SKM-1 treated with dmso at 0.1 percent for 144 hours (cell line): ENCODE measurements at regions not wholly inside any gene's neighbourhood (a gene's known extent, or its start where the extent isn't known, plus 50 kb on each side); places are given as distances from the start of the nearest gene placed in this dataset.

Experiments used
- DNase-seq: peaks from one replicate; lab custom pipeline; 2025; ENCODE audit not compliant: unreplicated experiment; lab: John Stamatoyannopoulos, UW

DNA sequence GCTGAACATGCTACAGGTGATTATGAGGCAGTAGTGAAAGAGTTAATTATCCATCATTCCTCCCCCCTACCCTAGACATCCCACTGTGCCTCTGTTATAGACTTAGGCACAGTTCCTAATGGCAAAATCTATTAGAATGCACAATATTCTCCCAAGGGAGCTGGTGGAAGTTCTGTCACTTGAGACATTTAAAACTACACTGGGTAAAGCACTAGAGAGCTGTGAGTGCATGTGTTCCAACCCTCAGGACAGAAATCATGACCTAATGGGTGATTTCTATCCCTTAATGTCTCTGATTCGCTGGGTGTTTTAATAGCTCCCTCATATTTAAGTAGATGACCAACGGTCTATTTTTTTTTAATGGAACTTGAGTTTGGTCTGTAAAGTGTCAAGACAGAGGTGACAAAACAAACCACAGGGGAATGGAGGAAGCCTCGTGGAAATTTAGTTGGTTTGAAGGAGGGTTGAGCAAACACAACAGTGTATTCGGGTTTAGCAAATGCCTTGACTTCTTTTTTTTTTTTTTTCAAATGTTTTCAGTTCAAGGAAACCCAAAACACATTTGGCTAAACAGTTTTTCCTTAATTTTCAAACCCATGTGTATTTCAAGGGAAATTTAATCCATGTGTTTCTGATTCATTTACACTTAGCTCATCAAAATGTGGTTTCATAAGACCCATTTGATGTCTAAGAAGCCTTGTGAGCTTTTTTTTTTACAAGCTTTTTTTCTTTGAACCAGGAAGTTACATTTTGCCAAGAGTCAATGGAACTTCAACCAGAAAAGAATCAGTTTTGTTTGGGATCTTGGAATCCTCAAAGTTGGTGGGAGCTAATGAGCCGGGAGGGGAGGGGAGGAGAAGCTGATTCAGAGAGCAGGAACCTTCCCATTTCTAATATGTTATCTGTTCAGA lies 665.1 kb upstream of the ZEB2 start:
- DNase-seq = no peak

DNA sequence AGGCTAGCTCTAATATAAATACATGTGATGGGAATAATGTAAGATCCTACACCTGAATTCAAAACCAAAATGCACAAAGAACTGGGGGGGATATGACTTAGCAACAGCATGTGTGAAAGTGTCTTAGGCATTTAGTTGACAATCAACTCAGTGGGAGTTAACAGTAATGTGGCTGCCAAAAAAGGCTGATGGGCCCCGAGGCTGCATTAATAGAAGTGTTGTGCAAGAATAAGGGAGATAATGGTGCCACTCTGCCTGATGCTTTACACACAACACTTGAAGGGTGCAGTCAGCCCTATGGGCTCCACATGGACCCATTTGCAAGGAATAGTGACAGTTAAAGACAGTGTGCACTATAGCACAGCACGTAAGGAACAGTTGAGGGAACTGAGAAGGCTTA lies 649.4 kb upstream of the ZEB2 start:
- no peak for DNase-seq

DNA sequence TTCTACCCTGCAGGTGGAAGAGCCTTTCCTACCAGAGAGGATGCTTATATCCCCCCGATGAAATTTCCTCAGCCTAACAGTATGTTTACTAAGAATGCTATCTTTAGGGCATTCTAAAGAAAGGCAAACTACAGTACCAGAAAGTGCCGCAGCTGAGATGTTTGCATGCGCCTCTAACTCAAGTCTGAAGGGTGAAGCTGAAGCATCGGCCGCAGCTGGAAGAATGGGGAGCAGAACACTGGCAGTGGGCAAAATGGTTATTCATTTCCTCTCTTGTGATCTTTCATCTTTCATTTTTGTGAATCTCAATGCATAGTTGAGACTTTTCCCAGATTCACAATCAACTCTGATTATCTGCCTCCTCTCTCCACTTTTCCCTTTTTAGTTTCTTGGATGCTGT lies 648.2 kb upstream of the ZEB2 start:
- no peak for DNase-seq

DNA sequence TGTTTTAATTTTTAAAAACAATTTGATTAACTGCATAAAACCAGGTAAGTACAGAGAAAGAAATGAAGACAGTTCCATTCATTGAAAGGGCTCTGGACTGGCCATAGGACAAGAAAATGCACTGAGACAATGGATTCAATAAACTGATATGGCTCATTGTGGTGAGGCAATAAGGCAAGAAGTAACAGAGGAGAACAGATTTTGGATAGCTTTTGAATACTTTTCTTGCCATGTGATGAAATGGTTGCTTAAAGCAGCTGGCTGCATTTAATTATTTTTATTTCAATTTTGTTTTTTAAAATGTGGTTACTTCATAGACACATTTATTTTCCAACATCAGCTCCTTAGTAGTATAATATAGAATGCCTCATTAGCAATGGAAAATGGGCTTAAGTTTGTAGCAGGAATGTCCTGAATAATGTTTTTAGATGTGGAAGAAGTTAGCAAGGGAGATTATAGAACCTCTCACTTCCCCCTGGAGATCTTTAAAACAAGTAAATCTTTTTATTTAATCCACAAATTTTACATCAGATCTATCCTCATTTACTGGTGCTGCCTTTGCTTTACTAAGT lies 646.9 kb upstream of the ZEB2 start:
- DNase-seq = no peak

DNA sequence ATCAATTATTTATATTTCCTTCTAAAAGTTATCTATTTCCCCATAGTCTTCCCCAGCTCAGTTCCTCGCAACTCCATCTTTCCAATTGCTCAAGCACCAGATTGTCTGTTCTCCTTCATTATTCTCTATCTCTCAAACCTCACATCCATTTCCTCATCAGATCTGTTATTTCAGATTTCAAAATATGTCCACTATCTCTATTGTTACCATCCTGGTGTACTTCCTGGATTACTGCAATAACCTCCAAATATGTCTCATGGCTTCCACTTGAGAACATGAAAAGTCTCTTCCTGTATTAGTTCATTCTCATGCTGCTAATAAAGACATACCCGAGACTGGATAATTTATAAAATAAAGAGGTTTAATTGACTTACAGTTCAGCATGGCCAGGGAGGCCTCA lies 641.7 kb upstream of the ZEB2 start:
- DNase-seq = peak; percentile 34

DNA sequence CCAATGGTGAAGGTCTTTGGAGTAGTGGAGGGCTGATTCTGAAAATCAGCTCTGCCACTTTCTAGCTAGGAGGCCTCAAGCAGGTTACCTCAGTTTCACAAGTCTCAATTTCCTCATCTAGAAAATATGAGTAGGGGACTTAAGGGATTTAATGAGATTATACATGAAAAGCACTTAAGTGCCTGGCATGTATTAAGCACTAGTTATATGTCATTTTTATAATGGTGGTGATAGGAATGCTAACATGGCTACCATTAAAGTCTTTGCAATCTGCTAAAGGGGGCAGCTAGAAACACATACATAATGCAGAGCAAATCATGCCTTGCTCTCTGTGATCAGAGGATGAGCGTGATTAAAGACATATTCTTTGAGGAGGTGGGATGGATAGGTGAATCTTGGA lies 640.9 kb upstream of the ZEB2 start:
- no peak for DNase-seq

DNA sequence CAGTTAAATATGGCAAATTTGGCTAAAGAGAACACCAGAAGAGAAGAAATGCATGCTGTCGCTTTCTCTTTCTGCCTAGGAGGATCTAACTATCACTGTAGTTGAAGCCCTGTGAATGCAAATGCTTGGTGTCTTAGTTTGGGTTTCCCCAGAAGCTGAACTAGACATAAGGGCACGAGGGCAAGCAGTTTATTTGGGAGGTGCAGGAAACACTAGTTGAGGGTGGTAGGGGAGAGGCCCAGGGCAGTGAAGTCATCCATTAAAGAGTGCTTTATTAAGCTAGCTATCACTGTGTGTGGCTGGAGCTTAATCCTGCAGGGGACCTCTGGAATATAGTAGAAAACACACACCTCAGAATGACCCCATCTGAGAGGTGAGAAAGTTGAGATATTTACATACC lies 639.8 kb upstream of the ZEB2 start:
- no peak for DNase-seq

DNA sequence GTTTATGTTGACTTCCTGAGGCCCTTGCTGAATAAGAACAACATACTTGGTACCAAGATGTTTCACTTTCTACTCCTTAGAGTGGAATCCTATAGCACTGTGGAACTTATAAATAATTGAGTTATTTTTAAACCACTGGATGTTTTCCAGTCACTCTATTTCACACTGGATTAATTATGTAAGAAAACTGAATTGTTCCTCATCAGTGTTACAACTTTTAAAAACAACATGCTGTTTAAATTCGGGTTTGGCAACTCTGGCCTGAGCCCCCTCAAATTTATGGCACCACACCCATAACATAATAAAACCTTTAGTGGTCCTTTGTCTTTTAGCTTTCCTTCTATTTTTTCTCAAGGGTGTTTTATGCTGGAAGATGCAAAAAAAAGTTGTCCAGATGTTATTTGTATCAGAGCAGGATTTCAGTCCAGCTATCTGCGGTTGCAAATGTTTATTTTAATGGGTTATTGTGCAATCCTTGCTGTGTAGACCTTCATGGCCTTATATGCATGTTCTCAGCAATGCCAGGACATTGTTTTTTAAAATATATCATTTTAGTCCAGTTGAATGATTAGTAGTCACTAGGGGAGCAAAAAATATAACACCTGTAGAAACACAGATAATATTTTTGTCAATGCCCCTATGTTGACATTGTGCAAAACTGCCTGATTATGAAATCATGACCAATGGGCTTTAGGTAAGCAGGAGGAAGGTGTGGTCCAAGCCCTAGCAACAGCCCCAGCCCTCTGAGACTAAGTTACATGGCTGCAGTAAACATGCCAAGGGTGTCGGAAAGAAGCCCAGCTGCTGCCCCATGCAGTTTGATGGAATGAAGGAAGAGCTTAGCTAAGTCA lies 638.0 kb upstream of the ZEB2 start:
- peak; percentile 16 for DNase-seq

DNA sequence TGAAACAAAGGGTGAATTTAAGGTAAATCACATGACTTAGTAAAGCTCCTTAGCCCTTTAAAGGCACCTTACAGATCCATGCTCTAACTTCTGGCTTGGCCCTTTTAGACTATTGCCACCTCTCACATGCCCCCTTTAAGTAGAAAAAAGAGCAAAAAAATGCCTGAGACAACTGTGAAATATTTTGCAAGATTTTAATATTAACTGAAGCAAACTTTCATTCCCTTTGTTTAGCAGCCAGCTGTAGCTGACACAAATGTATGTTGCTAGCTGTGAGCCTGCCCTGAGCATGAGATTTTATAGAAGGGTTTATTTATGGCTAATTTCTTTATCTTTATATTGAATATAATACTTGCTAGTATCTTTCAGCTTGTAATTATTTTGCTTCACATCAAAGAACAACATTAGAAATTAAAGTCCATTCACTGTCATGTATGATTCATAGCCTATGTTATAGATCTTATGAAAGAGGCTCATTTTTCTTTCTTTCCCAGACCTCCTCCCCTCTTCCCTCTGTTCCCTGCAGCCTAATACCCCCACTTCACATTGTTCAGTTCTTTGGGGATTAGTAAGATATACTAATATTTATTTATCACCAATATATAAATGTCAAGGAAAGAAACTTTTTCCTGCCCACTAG lies 637.2 kb upstream of the ZEB2 start:
- no peak for DNase-seq

DNA sequence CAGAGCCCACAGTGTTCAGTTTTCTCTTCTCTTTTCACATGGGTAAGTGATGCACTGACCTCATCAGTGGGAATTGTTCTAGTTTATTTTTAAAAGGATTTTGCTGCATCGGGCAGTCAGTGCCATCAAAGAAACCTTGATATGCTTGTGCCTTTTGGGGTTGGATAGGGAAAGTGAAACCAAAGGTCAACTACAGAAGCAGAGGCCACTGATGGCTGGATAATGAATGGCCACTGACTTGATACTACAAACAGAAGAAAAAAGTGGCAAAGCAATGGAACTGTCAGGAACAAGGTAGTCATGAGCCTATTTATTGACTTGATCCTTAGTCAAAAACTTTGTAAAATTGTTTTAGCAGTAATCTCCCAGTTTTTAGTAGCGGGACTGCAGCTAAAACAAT lies 636.3 kb upstream of the ZEB2 start:
- DNase-seq = no peak

DNA sequence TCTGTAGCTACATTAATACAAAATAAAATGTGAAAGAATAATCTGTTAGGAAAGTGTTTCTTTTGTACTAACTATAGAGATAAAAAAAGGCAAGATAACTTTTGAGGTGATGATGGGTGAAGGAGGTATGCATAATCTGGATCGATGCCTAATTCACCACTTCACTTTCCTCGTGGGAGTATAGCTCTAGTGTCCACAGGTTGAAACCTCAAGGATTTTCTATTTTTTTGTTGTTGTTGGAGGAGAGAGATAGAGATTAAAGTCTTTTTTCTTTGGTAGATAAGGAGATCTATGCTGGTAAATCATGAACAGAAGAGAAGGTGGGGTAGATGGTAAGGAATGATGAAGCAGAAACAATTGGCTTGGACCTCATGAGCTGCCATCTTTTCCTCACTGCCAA lies 635.3 kb upstream of the ZEB2 start:
- no peak for DNase-seq

DNA sequence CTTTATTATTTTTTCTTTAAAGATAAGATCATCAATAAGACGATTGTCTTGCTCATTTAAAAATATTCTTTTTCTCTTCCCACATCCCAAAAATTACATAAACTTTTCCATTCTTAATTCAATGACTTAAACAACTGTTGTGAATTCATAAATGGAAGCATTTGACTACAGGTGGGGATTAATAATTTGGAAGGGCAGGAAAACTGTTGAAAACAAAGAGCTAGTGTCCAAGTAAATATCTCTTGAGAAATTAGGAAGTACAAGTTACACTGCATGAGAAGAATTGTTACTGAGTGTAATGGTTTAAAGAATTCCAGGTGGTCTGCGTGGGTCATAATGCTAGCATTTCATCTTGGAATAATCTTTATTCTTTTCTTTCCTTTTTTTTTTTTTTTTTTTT lies 634.8 kb upstream of the ZEB2 start:
- DNase-seq = no peak

DNA sequence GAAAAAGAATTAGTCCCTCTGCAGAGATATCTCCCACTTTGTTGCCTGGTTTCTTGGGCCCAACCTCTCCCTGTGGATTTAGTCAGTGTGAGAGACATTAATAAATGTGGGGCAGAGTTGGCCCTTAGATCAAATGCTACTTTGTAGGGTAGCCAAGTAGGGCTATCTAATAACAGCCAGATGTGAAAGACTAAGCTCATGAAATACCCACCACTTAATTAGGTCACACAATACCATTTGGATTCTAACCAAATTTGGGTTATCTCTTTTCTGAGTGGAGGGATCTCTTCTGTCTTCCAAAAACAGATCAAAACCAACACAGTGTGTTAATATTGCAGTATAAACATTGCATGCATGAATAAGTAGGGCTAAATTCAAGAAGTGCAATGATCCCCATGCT lies 626.8 kb upstream of the ZEB2 start:
- DNase-seq = no peak

DNA sequence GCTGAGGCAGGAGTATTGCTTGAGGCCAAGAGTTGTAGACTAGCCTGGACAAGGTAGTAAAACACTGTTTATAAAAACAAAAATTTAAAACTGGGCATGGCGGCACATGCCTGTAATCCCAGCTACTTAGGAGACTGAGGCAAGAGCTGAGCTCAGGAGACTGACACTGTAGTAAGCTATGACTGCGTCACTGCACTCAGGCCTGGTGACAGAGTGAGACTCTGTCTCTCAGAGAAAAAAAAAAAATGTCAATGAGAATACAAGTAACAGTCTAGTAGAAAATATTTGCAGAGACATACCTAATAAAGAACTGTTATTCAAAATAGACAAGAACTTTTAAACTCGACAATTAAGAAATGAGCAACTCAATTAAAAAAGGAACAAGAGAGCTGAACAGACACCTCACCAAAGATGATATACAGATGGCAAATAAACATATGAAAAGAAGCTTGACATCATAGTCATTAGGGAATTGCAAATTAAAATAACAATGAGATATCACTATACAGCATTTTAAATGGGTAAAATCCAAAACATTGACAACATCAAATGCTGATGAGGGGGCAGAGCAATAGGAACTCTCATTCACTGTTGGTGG lies 624.3 kb upstream of the ZEB2 start:
- DNase-seq = no peak

DNA sequence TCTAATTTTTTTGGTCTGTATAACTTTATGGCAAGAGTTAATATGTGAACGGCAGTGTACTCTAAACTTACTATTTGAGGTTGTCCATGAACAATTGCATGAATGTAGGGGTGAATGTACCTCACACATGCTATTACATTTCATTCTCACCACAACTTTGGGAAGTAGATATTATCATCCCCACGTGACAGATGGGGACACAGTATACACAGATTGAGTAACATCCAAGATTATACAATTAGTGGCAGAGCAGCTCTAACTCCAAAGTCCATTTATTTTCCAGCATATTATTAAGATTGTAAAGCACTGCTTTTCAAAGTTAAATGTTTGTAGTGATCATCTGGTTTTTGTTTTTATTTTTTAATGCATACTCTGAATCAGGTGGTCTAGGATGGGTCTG lies 622.1 kb upstream of the ZEB2 start:
- peak; percentile 45 for DNase-seq

DNA sequence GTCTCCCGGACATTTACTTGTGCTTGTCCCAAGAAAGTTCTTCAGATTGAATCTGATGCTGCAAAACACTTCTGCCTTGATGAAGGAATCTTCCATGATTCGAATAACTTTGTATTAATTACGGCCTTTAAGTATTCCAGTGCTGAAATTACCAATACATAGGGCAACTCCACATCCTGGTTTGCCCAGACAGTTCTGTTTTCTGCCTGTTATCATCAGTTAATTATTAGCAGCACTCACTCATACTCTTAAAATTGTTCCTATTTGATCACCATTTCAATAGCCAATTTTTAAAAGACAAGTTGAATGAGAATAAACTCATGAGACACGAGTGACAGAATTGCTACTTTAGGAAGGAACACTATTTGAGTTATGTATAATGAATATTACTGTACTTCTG lies 620.7 kb upstream of the ZEB2 start:
- DNase-seq = no peak

DNA sequence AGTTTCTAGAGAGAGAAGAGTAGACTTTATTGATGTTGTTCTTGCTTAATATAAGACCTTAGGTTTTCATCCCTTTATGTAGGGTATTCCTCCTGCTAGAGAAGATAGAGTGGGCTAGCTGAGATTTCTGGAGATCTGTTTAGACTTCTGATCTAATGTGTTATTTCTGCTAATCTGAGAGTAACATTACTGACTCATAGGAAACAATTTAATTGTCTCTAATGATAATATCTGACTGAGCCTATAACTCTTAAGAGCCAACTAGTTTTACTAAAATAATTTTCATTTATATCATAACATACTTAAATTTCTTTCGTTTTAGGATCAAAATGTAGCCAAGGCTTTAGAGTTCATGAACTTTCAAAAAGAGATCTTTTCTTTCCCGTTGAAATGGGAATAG lies 618.7 kb upstream of the ZEB2 start:
- no peak for DNase-seq

DNA sequence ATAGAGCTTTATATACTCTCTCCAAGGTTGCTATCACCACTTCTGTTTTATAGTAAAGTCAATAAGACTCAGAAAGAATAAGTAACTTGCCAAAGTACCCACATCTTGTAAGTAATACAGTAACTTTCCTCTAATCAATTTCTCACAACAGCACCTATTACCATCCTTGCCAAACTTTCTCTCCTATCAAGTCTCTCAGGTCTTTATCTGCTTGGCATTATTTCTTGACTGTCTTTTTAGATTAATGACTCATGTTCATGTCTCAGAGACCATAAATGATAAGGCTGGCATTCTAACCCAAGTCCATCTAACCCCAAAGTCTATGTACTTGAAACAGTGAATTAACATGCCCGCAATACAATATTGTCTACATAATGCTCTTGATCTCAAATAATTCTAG lies 618.0 kb upstream of the ZEB2 start:
- no peak for DNase-seq

DNA sequence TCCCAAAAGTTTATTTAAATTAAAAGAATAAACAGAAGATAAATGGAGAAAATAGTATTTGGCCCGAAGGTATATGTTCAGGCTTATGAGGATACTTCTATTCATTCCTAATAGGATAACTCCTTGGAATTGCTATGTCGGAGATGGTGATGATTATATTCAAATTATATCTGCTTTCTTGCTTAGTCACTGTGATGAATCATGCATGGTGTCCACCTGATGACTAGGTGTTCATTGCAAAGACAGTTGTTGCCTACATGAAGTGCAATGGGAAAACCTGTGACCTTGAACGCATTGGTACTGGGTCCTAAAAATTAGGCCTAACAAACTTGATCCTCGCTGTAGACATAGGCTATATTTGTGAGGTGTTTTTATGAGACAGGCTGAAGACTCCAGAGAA lies 617.3 kb upstream of the ZEB2 start:
- no peak for DNase-seq

DNA sequence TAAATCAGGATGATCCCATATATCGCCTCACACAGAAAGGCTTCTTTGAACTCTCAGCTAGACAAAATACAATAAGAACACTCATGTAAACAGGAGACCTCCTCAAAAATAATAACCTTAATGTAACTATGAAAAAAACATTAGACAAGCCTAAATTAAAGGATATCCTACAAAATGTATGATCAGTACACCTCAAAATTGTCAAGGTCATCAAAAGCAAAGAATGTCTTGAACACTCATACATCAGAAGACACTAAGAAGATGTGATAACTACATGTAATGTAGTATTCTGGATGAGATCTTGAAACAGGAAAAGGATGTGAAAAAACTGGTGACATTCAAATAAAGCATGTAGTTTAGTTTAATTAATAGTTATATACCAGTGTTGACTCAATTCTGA lies 616.8 kb upstream of the ZEB2 start:
- no peak for DNase-seq

DNA sequence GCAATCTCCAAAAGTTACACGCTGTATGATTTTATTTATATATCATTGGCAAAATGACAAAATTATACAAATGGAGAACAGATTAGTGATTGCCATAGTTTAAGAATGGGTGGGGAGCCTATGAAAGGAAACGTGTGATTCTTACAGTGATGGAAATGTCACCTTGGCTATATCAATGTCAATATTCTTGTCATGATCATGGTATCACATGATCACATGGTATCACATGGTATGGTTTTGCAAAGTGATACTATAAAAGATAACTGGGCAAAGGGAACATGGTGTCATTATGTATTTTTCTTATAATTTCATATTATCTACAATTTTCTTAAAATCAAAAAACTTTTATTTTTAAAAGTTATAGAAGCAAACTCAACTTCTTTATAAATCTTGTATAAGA lies 606.2 kb upstream of the ZEB2 start:
- DNase-seq = no peak
